ENCODE measurements at regions not wholly inside any gene's neighbourhood (a gene's known extent, or its start where the extent isn't known, plus 50 kb on each side); places are given as distances from the start of the nearest gene placed in this dataset.

DNA sequence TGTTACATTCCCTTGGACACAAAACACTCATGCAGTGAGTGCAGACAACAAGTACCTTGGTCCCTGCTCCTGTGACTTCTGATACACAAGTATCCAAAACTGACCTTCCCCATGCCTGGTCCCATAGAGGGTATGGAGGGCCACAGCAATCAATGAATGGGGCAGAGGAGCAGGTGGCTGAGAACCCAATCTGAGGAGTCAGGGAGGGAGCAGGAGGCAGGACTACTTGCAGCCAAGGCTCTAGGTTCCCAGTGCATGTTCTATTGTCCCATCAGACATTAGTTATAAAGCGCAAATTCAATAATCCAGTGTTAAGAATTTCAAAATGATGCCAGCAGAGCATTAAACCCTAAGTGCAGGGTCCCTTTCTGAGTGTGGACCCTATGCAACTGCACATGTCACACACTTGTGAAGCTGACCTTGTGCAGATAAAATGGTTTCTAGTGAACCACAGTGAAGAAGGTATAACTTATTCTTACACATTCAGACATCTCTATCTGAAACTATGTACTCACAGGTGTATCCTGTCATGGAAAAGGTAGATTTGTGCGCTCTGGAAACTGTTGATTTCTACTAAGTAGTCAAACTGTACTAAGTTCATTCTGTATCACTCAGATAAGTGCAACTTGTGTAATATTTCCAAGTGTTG, 107.3 kb upstream of the ABI3BP start:
- H3K36me3 ChIP-seq (ENCODE audit: control insufficient read depth, insufficient read depth, low read length): no peaks in the 10 kb centered on the region
- H3K4me3 ChIP-seq (replicated peaks; ENCODE audit: low read depth, low read length): no peak overlapping the region
- DNase-seq (ENCODE audit: extremely low read depth, insufficient read length): no peak
- H3K27me3 ChIP-seq (replicated peaks; ENCODE audit: control insufficient read depth, insufficient read depth, low read length): no peaks in the 10 kb centered on the region
- TF ChIP-seq, protein P1, sequence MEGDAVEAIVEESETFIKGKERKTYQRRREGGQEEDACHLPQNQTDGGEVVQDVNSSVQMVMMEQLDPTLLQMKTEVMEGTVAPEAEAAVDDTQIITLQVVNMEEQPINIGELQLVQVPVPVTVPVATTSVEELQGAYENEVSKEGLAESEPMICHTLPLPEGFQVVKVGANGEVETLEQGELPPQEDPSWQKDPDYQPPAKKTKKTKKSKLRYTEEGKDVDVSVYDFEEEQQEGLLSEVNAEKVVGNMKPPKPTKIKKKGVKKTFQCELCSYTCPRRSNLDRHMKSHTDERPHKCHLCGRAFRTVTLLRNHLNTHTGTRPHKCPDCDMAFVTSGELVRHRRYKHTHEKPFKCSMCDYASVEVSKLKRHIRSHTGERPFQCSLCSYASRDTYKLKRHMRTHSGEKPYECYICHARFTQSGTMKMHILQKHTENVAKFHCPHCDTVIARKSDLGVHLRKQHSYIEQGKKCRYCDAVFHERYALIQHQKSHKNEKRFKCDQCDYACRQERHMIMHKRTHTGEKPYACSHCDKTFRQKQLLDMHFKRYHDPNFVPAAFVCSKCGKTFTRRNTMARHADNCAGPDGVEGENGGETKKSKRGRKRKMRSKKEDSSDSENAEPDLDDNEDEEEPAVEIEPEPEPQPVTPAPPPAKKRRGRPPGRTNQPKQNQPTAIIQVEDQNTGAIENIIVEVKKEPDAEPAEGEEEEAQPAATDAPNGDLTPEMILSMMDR (IDR thresholded peaks at IDR 0.05; ENCODE audit: insufficient read depth, low read length, poor library complexity, severe bottlenecking): no peak

GRCh38 chr3:101099791-101100190, 106.6 kb upstream of the ABI3BP start:
- no peak for DNase-seq (ENCODE audit: extremely low read depth, insufficient read length)
- Histone ChIP-seq H3K4me3 (replicated peaks; ENCODE audit: low read depth, low read length) (no peak overlapping the region), H3K27me3 (replicated peaks; ENCODE audit: control insufficient read depth, insufficient read depth, low read length) (no peaks in the 10 kb centered on the region), H3K36me3 (ENCODE audit: control insufficient read depth, insufficient read depth, low read length) (no peaks in the 10 kb centered on the region)
- TF ChIP-seq, protein P1 (IDR thresholded peaks at IDR 0.05; ENCODE audit: insufficient read depth, low read length, poor library complexity, severe bottlenecking): no peak

DNA sequence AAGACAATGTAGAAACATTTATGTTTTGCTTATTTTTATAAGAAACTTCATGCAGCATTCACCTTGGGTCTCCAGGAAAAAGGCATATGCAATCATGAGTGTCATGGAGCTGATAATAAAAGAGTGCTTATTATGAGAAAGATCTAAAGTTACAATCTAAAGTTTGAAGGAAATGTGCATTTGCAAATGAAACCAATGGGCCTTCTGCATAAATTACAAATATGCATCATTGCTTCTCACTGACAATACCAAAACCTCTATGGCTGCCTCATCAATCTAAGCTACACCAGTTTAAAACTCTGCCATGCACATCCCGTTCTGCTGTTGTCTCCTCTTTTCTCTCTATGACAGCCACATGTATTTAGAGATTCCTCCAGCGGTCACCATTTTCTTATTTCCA, 103.2 kb upstream of the ABI3BP start:
- H3K36me3 ChIP-seq (ENCODE audit: control insufficient read depth, insufficient read depth, low read length): no peaks in the 10 kb centered on the region
- TF ChIP-seq, protein P1 (IDR thresholded peaks at IDR 0.05; ENCODE audit: insufficient read depth, low read length, poor library complexity, severe bottlenecking): no peak
- no peak for DNase-seq (ENCODE audit: extremely low read depth, insufficient read length)
- H3K4me3 ChIP-seq (replicated peaks; ENCODE audit: low read depth, low read length): no peak overlapping the region
- no peaks in the 10 kb centered on the region for H3K27me3 ChIP-seq (replicated peaks; ENCODE audit: control insufficient read depth, insufficient read depth, low read length)

DNA sequence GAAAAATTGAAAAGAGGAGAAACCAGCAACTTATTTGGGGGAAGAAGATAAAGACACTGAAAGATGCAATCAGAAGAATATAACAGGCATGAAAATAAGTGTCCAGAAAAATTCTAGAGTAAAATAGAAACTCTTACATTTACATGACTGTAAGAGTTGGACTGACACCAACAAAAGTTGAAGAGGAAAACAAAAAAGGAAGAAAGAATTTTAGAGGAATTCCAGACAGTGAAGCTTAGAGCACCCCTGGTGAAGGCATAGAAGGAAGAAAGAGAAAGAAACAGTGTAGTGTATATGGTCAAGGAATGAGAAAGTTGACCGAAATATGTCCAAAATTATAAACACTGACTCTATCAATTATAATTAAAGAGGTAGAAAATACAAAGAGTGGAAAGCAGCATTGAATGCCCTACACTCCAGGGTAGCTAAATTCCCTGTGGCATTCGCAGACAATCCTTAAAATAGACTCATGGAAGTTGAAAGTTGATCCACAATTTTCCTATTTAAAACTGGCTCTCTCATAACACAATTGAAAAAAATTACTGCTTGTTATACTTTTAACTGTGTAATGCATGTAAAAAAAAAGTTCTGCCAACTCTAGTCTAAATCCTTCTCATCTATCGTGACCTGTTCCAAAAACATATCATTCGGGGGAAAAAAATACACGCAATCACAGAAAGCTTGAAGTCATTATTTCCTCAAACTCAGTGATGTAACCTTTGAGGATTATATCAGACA, 102.6 kb upstream of the ABI3BP start:
- no peak for DNase-seq (ENCODE audit: extremely low read depth, insufficient read length)

DNA sequence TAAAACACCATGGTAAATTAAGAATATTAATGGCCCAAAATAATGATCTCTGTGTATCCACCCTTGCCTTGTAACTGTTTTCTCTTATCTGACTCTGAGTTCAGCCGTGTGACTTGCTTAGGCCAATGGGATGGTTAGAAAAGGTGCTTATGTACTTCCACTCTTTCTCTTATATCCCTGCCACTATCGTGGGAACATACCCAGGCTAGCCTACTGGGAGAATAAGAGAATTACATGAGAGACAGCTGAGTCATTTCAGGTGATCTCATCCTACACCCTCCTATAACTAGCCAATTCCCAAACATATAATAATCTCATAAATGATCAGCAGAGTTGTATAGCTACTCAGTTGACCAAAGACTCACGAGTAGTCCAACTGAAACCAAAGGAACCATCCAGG, 98.3 kb upstream of the ABI3BP start:
- Histone ChIP-seq H3K36me3 (ENCODE audit: control insufficient read depth, insufficient read depth, low read length) (no peaks in the 10 kb centered on the region), H3K27me3 (replicated peaks; ENCODE audit: control insufficient read depth, insufficient read depth, low read length) (no peaks in the 10 kb centered on the region; the same call in 1 of the 2 replicates), H3K4me3 (replicated peaks; ENCODE audit: low read depth, low read length) (no peak overlapping the region)
- DNase-seq (ENCODE audit: extremely low read depth, insufficient read length): no peak
- TF ChIP-seq, protein P1 (IDR thresholded peaks at IDR 0.05; ENCODE audit: insufficient read depth, low read length, poor library complexity, severe bottlenecking): no peak

More for the DNA sequence above, 102.6 kb upstream of the ABI3BP start:
- no peaks in the 10 kb centered on the region for H3K27me3 ChIP-seq (replicated peaks; ENCODE audit: control insufficient read depth, insufficient read depth, low read length)
- TF ChIP-seq, protein P1 (IDR thresholded peaks at IDR 0.05; ENCODE audit: insufficient read depth, low read length, poor library complexity, severe bottlenecking): no peak
- H3K4me3 ChIP-seq (replicated peaks; ENCODE audit: low read depth, low read length): no peak overlapping the region
- no peaks in the 10 kb centered on the region for H3K36me3 ChIP-seq (ENCODE audit: control insufficient read depth, insufficient read depth, low read length)

All from GM06990 (cell line).